HG02840 (cell line): ENCODE measurements at regions not wholly inside any gene's neighbourhood (a gene's known extent, or its start where the extent isn't known, plus 50 kb on each side); places are given as distances from the start of the nearest gene placed in this dataset.
"Not testable (repeated sequence)": the region's sequence is repeated elsewhere in the genome, so short reads cannot be mapped to it uniquely, and the experiment has no call there.

Experiments
- ATAC-seq: cut with Tn5 transposase; IDR thresholded peaks from one replicate; pipeline ENCODE4 v1.9.1; 2021; ENCODE audit warnings: mild to moderate bottlenecking, moderate library complexity, moderate number of reproducible peaks; ENCODE audit not compliant: unreplicated experiment, low FRiP score

DNA sequence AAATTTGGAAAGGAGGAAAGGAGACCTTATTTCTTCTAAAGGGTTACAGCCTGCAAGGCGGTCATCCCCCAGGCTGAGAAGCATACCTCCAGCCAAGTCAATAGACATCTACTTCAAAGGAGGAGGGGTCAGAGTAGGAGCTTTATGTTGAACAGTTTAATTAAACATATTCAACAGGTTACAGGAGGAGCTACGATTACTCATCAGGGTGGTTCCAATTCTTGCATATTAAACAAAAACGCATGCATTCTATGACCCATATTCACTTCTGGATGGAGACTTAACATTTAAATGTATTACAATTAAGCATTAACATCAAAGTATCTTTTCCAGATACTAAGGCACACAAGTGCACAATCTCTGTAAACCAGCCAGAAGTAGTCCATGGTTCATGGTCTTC, 1955.0 kb downstream of the PCDH9 start:
- no peak for ATAC-seq

GRCh38 chr13:65273811-65274420, 1956.2 kb downstream of the PCDH9 start:
- not testable (repeated sequence) for ATAC-seq

DNA sequence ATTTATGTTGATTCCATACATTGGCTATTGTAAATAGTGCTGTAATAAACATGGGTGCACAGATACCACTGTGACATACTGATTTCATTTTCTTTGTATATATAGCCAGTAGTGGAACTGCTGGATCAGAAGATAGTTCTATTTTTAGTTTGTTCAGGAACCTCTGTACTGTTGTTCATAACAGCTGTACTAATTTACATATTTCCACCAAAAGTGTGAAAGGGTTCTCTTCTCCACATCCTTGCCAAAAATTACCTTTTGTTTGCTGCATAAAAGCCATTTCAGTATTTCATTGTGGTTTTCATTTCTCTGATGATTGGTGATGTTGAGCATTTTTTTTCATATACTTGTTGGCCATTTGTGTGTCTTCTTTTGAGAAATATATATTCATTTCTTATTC, 1962.1 kb downstream of the PCDH9 start:
- ATAC-seq = no peak

DNA sequence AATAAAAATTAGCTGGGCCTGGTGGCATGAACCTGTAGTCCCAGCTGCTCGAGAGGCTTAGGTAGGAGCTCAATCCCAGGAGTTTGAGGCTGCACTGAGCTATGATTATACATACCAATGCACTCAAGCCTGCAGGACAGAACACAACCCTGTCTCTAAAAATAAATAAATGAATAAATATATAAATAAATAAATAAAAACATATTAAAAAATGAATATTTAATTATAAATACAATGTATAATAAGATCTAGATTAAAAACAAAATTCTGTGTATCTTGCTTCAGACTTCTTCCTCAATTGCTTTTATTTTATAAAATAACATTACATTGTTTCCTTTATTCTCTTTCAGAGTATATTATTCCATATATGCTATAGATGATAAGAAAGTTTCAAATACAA, 1964.1 kb downstream of the PCDH9 start:
- ATAC-seq = no peak

GRCh38 chr13:65264066-65264465, 1966.1 kb downstream of the PCDH9 start:
- ATAC-seq = no peak

DNA sequence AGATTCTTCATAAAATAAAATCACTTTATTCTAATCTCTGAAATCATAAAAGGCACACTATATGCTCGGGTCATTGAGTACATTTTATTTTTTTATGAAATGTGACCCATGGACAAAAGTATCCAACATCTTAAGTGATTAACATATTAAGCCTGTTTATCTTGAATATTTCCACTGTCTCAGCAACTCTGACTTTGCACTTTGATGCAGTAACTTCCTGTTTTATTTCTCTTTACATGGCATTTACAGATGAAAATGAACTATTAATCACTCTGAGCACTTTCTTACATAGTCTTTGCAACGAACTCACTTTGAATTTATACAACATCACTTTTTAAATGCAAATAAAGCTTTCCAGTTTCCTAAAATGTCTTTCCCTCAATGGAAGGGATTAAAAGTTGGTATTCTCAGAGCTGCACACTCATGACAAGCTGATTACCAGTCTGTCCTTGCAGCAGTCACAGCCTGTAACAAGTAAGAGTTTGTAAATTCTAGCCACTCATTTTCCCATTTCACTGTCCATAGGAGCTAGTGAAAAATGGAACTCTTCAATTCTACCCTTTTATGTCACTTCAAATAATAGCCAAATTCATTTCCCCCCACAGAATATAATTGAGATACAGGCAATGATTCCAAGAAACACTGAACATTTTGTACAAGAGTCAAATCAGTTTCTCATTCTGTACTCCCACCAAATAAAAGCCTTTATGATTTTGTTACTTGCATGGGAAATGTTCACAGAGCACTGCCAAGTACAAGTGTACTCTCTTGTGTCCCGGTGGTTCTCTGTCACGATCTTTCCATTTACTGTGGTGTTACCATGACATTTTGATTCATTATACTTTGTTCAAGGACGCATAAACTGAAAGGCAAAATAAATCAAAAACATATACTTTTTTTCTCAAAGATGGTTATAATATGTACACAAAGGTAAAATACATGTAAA, 1968.9 kb downstream of the PCDH9 start:
- no peak for ATAC-seq

DNA sequence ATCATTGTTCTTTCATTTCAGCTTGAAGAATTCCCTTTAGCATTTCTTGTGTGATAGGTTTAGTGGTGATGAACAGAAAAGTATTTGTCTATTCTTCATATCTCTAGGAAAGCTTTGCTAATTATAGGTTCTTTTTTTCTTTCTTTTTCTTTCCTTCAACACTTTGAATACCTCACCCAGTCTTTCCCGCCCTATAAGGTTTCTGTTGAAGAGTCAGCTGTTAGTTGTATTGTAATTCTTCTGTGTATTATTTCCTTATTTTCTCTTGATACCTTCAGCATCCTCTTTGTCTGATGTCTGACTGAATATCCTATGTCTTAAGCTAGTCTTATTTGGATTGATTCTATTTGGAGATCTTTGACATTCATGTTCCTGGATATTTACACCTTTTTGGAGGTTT, 1989.4 kb downstream of the PCDH9 start:
- ATAC-seq = no peak

- no peak for ATAC-seq
Observed at GRCh38 chr13:65236841-65237418, 1993.2 kb downstream of the PCDH9 start.

DNA sequence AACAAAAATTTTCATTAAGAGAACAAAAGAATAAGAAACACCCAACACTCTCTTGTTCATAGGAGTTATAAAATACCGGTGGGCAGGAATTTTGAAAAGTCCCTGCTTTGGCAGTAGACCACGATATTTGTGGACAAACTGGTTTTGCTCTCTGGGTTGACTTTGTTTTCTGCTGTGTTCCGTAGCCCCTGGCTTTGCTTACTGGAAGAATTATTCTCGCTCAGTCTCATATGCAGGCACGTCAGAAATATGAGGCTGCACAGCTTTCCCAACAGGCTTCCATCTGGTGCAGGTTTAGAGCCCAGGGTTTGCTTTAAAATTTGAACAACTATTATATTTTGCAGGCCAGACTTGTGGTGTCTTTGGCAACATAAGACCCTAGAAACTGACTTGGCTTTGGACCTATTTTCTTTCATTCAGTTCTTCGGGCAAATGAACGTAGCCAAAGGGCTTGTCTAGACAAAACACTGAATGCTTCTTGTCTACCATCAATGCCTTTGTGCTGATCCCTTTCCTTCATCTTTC, 2012.6 kb downstream of the PCDH9 start:
- no peak for ATAC-seq

- ATAC-seq = not testable (repeated sequence)
Observed at GRCh38 chr13:65202845-65203244, 2027.3 kb downstream of the PCDH9 start.

- ATAC-seq = no peak
Observed at GRCh38 chr13:65188721-65189120, 2041.4 kb downstream of the PCDH9 start.

- ATAC-seq = no peak
Observed at GRCh38 chr13:65168026-65168425, 2062.1 kb downstream of the PCDH9 start.

DNA sequence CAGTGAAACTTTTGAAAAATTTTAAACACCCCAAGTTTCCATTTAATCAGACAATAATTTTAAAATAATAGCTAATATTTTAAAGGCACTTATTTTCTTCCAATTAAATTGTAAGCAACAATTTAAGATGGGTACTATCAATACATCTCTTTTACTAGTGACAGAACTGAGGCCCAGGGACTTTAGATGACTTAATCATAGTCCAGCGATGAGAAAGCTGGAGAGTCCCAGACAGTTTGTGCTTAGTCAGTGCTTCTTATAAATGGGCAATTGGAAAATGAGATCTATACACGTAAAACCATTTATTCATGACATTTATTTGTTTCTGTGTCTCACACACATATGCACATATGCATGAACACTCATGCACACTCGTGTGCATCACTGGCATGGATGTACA, 2063.5 kb downstream of the PCDH9 start:
- no peak for ATAC-seq

DNA sequence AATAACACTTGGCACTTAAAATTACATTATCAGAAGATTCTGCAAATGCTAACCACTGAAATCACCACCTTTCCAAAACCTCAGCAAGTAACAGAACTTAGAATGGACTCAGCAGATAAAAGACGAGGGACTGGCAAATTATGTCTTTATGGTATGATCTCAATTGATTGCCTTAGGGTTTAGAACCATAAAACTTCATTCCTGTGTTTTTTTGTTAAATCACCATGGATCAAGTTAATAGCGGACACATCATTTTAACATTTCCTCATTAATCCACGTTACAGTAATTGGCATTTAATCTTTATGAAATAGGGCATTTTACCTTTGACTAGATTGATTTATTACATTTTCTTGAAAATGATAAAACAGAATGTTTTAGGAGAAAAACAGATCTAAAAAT, 2070.3 kb downstream of the PCDH9 start:
- ATAC-seq = no peak

DNA sequence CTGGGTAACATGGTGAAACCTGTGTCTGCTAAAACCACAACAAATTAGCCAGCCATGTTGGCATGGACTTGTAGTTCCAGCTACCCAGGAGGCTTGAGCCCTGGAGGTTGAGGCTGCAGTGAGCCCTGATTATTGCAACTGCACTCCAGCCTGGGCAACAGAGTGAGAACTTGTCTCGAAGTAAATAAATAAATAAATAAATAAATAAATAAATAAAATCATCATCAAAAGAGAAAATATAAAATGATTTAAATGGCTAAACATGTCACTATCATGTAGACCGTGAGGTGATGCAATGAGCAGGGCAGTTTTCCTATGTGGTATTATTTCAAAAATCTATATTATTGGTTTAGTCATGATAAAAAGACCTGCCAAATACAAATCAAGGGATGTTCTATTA, 2074.3 kb downstream of the PCDH9 start:
- no peak for ATAC-seq

GRCh38 chr13:65154661-65155447, 2075.3 kb downstream of the PCDH9 start:
- no peak for ATAC-seq

- no peak for ATAC-seq
Observed at GRCh38 chr13:65149687-65150086, 2080.4 kb downstream of the PCDH9 start.

- ATAC-seq = no peak
Observed at GRCh38 chr13:65143920-65144319, 2086.2 kb downstream of the PCDH9 start.

DNA sequence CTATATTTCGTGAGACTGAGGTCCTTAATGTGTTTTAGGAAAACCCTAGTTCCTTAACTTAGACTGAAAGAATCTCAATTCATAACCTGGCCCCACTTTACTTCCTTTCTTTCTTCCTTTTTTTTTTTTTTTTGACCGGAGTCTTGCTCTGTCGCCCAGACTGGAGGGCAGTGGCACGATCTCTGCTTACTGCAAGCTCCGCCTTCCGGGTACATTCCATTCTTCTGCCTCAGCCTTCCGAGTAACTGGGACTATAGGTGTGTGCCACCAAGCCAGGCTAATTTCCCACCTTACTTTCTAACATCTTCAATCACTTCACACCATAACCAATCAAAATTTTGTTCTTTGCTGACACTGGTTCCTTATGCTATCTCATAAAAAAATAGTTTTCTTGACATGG, 2097.0 kb downstream of the PCDH9 start:
- no peak for ATAC-seq

DNA sequence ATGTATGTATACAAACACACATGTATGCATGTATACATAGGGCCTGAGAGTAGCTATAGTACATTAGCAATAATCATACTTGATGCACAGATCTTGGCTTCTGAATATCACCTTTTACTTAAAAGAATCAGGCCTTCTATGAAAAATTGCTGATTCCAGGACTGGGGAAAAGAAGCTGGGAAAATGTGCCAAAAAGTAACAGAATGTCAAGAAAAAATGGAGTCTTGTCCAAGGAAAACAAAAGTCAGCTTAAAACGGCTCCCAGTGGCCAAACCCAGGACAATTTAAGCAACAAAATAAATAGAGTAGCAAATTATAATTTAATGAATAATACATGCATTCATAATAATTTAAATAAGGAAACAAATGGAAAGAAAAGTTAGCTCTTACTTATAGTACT, 2104.9 kb downstream of the PCDH9 start:
- no peak for ATAC-seq

GRCh38 chr13:65112531-65112941, 2117.6 kb downstream of the PCDH9 start:
- no peak for ATAC-seq
